Osteocyte (in vitro differentiated cells): ENCODE measurements at regions not wholly inside any gene's neighbourhood (a gene's known extent, or its start where the extent isn't known, plus 50 kb on each side); places are given as distances from the start of the nearest gene placed in this dataset.

Experiments
- DNase-seq: peaks from one replicate; pipeline ENCODE4 v3.0.0; 2021; ENCODE audit warnings: mixed read lengths; ENCODE audit not compliant: unreplicated experiment; ENCODE audit errors: extremely low spot score
- H3K27ac Mint-ChIP-seq: one replicate; pipeline ENCODE4 v1.8.0; 2021; ENCODE audit warnings: mild to moderate bottlenecking, mixed read lengths; ENCODE audit not compliant: unreplicated experiment
- H3K27me3 Mint-ChIP-seq: one replicate; pipeline ENCODE4 v1.8.0; 2021; ENCODE audit warnings: mixed read lengths; ENCODE audit not compliant: unreplicated experiment
- H3K36me3 Mint-ChIP-seq: one replicate; pipeline ENCODE4 v1.8.0; 2021; ENCODE audit warnings: mixed read lengths; ENCODE audit not compliant: unreplicated experiment
- H3K4me1 Mint-ChIP-seq: one replicate; pipeline ENCODE4 v1.8.0; 2021; ENCODE audit warnings: mixed read lengths; ENCODE audit not compliant: unreplicated experiment
- H3K4me3 Mint-ChIP-seq: one replicate; pipeline ENCODE4 v1.8.0; 2021; ENCODE audit warnings: mild to moderate bottlenecking, moderate library complexity, mixed read lengths; ENCODE audit not compliant: unreplicated experiment
- H3K9me3 Mint-ChIP-seq: one replicate; pipeline ENCODE4 v1.8.0; 2021; ENCODE audit warnings: mixed read lengths; ENCODE audit not compliant: unreplicated experiment
- CTCF ChIP-seq: fragments of 200-600 bp; sonication (generic); IDR thresholded peaks from 2 replicates; pipeline ENCODE4 v1.5.0; 2021; ENCODE audit warnings: antibody characterized with exemption, mild to moderate bottlenecking, moderate library complexity

GRCh38 chr10:60614363-60614762 is 163.9 kb upstream of the CDK1 start:
- Mint-ChIP-seq H3K4me3 (no peak overlapping the region), H3K27me3 (no peaks in the 10 kb centered on the region), H3K36me3 (no peaks in the 10 kb centered on the region), H3K9me3 (no peaks in the 10 kb centered on the region), H3K27ac (no peak overlapping the region), H3K4me1 (no peaks in the 10 kb centered on the region)
- DNase-seq = no peak
- no peak for TF ChIP-seq CTCF

GRCh38 chr10:60613434-60613833 is 164.8 kb upstream of the CDK1 start:
- Mint-ChIP-seq H3K4me1 (no peaks in the 10 kb centered on the region), H3K27ac (no peak overlapping the region), H3K27me3 (no peaks in the 10 kb centered on the region), H3K36me3 (no peaks in the 10 kb centered on the region), H3K9me3 (no peaks in the 10 kb centered on the region), H3K4me3 (no peak overlapping the region)
- TF ChIP-seq CTCF = no peak
- DNase-seq = no peak

GRCh38 chr10:60611291-60611747 is 167.0 kb upstream of the CDK1 start:
- Mint-ChIP-seq H3K9me3 (no peaks in the 10 kb centered on the region), H3K36me3 (no peaks in the 10 kb centered on the region), H3K4me1 (no peaks in the 10 kb centered on the region), H3K27me3 (no peaks in the 10 kb centered on the region), H3K27ac (no peak overlapping the region), H3K4me3 (no peak overlapping the region)
- TF ChIP-seq CTCF = no peak
- DNase-seq = no peak

- Mint-ChIP-seq H3K27ac (no peak overlapping the region), H3K9me3 (no peaks in the 10 kb centered on the region), H3K27me3 (no peaks in the 10 kb centered on the region), H3K36me3 (no peaks in the 10 kb centered on the region), H3K4me1 (peaks cover 4% of the 10 kb centered on the region), H3K4me3 (no peak overlapping the region)
- no peak for DNase-seq
- TF ChIP-seq CTCF = no peak
Measured at GRCh38 chr10:60607372-60607771, 170.9 kb upstream of the CDK1 start.

- Mint-ChIP-seq H3K27ac (no peak overlapping the region), H3K36me3 (no peaks in the 10 kb centered on the region), H3K4me1 (peaks cover 4% of the 10 kb centered on the region), H3K4me3 (no peak overlapping the region), H3K9me3 (no peaks in the 10 kb centered on the region), H3K27me3 (no peaks in the 10 kb centered on the region)
- DNase-seq = no peak
- no peak for TF ChIP-seq CTCF
Measured at GRCh38 chr10:60606343-60607080, 171.8 kb upstream of the CDK1 start.
